GM12878 (cell line): ENCODE measurements at regions not wholly inside any gene's neighbourhood (a gene's known extent, or its start where the extent isn't known, plus 50 kb on each side); places are given as distances from the start of the nearest gene placed in this dataset.

Source experiments
- ATAC-seq: fragments of 200-7000 bp; cut with Tn5 transposase; 3 replicates; pipeline ENCODE4 v1.9.1; 2020; ENCODE audit warnings: mild to moderate bottlenecking, moderate library complexity
- BruUV-seq: library from RNA; stranded (reverse); fragments of 400-500 nt; replicated peaks from 2 replicates; lab custom pipeline; 2021; lab: Mats Ljungman, UMichigan
- CTCF ChIA-PET: fragments of 300-600 bp; sonication (Branson Sonifier 250); formaldehyde crosslinking; extraction: SDS; loops from one replicate; lab custom pipeline; 2021; ENCODE audit warnings: inconsistent platforms; lab: Yijun Ruan, JAX
- POLR2A ChIA-PET: fragments of 350-600 bp; formaldehyde crosslinking; extraction: SDS; loops from one replicate; lab custom pipeline; 2021; ENCODE audit warnings: inconsistent platforms; lab: Charles Lee
- RAD21 ChIA-PET: fragments of 300-600 bp; sonication (Branson Sonifier 250); formaldehyde crosslinking; loops from one replicate; lab custom pipeline; 2023; ENCODE audit warnings: antibody characterized with exemption; ENCODE audit not compliant: unreplicated experiment; lab: Charles Lee
- SMC1A ChIA-PET: fragments of 300-600 bp; sonication (Branson Sonifier 250); formaldehyde crosslinking; loops from one replicate; lab custom pipeline; 2023; ENCODE audit not compliant: unreplicated experiment, uncharacterized antibody; lab: Charles Lee
- DNase-seq: peaks from one replicate; pipeline ENCODE4 v3.0.0-alpha.2; 2011; ENCODE audit warnings: low read depth, low spot score
- FAIRE-seq: peaks from 3 replicates; lab custom pipeline; 2011; peaks lifted over from hg19 to GRCh38; lab: Jason Lieb, UNC
- H2AFZ ChIP-seq: 2 replicates; pipeline ENCODE4 v1.6.0; 2011; ENCODE audit warnings: low read depth, low read length, control low read depth; ENCODE audit not compliant: control insufficient read depth
- H3K27ac ChIP-seq: 2 replicates; pipeline ENCODE4 v1.5.1; 2011; ENCODE audit warnings: control low read depth; ENCODE audit not compliant: control insufficient read depth, insufficient read depth
- H3K27me3 ChIP-seq, 2 experiments: replicated peaks in 1 of 2; 2 replicates each; pipeline versions ENCODE4 v1.6.0 to v1.6.1; 2011; ENCODE audit warnings: low read length in 1 of 2; ENCODE audit not compliant: control insufficient read depth in 2 of 2, insufficient read depth in 2 of 2
- H3K36me3 ChIP-seq, 2 experiments: 2 replicates each; pipeline ENCODE4 v1.5.1; 2011; ENCODE audit warnings: low read length in 1 of 2; ENCODE audit not compliant: control insufficient read depth in 2 of 2, insufficient read depth in 2 of 2
- H3K4me1 ChIP-seq: 2 replicates; pipeline ENCODE4 v1.6.1; 2011; ENCODE audit warnings: mild to moderate bottlenecking, low read length, moderate library complexity, mixed read lengths; ENCODE audit not compliant: control insufficient read depth, insufficient read depth
- H3K4me2 ChIP-seq: 2 replicates; pipeline ENCODE4 v1.6.0; 2011; ENCODE audit warnings: control low read depth; ENCODE audit not compliant: control insufficient read depth, insufficient read depth
- H3K4me3 ChIP-seq: fragments of 200-600 bp; sonication (generic); 2 replicates; pipeline ENCODE4 v1.5.1; 2016
- H3K79me2 ChIP-seq: 2 replicates; pipeline ENCODE4 v1.6.0; 2011; ENCODE audit warnings: low read length; ENCODE audit not compliant: control insufficient read depth, insufficient read depth
- H3K9ac ChIP-seq: 2 replicates; pipeline ENCODE4 v1.8.0; 2011; ENCODE audit warnings: low read length, control low read depth, mixed read lengths; ENCODE audit not compliant: control insufficient read depth, insufficient read depth
- H3K9me3 ChIP-seq: replicated peaks from 3 replicates; pipeline ENCODE4 v1.5.1; 2011; ENCODE audit warnings: mild to moderate bottlenecking, low read length; ENCODE audit not compliant: control insufficient read depth, insufficient read depth
- H4K20me1 ChIP-seq: 2 replicates; pipeline ENCODE4 v1.6.0; 2011; ENCODE audit not compliant: control insufficient read depth, insufficient read depth
- GATAD2B ChIP-seq: fragments of 450-650 bp; conservative IDR thresholded peaks from 2 replicates; pipeline ENCODE4 v1.6.1; 2017; ENCODE audit warnings: low read depth, mild to moderate bottlenecking, moderate library complexity
- JUND ChIP-seq: IDR thresholded peaks from 2 replicates; pipeline ENCODE4 v1.6.1; 2012; ENCODE audit warnings: low read depth, mild to moderate bottlenecking, low read length, improper control_type of control experiment, moderate library complexity
- MTA3 ChIP-seq: IDR thresholded peaks from 2 replicates; pipeline ENCODE4 v1.6.1; 2012; ENCODE audit warnings: low read length, inconsistent platforms, borderline replicate concordance
- NFXL1 ChIP-seq: fragments of 450-650 bp; IDR thresholded peaks from 2 replicates; pipeline ENCODE4 v1.6.1; 2017; ENCODE audit warnings: antibody characterized with exemption, mild to moderate bottlenecking, borderline replicate concordance
- NR2C2 ChIP-seq: IDR thresholded peaks from 2 replicates; pipeline ENCODE4 v1.6.1; 2011; ENCODE audit warnings: borderline replicate concordance, low read depth; ENCODE audit not compliant: control insufficient read depth, insufficient read length
- POU2F2 ChIP-seq: IDR thresholded peaks from 3 replicates; pipeline ENCODE4 v1.6.1; 2011; ENCODE audit warnings: low read depth, mild to moderate bottlenecking, low read length, borderline replicate concordance
- SUPT20H ChIP-seq: IDR thresholded peaks from 2 replicates; pipeline ENCODE4 v1.6.1; 2011; ENCODE audit warnings: low read depth, mild to moderate bottlenecking, low read length, moderate library complexity, borderline replicate concordance; ENCODE audit not compliant: control insufficient read depth
- ZNF24 ChIP-seq: fragments of 450-650 bp; IDR thresholded peaks from 2 replicates; pipeline ENCODE4 v1.6.1; 2017; ENCODE audit warnings: antibody characterized with exemption, mild to moderate bottlenecking
- WGBS: methylation state at CpG from one replicate; pipeline ENCODE4 v1.1.6; 2016; ENCODE audit warnings: low lambda C conversion rate; ENCODE audit not compliant: insufficient replicate concordance, insufficient coverage; ENCODE audit errors: missing lambda C conversion rate; 5-methylcytosine and 5-hydroxymethylcytosine counted together
- in situ Hi-C: fragments of 300-500 bp; cut with MboI; formaldehyde crosslinking; loops from 9 replicates; pipeline ENCODE4 v1.14.3; 2018; ENCODE audit warnings: mixed read lengths
- intact Hi-C: fragments of 100-400 bp; cut with micrococcal nuclease; formaldehyde crosslinking; loops from one replicate; pipeline ENCODE4 v1.14.2; 2022; ENCODE audit not compliant: unreplicated experiment
- TF ChIP-seq, protein P1 (sequence below): IDR thresholded peaks from 2 replicates; pipeline ENCODE4 v1.6.1; 2012; ENCODE audit warnings: mild to moderate bottlenecking, low read depth, low read length
- TF ChIP-seq, protein P2 (sequence below): IDR thresholded peaks from 2 replicates; pipeline ENCODE4 v1.6.1; 2012; ENCODE audit warnings: improper control_type of control experiment, low read depth, low read length; ENCODE audit not compliant: insufficient replicate concordance
- TF ChIP-seq, protein P3 (sequence below): fragments of 450-650 bp; IDR thresholded peaks from 2 replicates; pipeline ENCODE4 v1.6.1; 2017; ENCODE audit warnings: mild to moderate bottlenecking, moderate library complexity

DNA sequence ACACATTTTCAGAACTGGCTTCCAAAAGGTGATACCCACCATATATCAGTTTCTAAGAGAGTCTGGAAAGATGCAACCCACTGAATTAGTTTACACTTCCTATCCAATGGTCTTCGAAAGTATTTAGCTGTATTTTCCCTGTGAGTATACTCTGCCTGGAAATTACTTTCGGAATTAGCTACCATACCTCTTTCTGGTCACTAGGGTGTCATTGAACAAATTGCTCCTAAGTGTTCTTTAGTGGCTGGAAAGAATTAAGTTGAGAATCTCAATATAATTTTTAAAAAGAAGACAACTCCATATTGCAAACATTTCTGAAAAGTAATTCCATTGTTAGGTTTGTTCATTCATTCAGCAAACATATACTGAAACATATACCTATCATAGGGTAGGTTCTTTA lies 283.1 kb upstream of the SSTR1 start:
- intact Hi-C loops = no loop called here
- ChIA-PET RAD21 (no interaction called here), CTCF (no interaction called here), SMC1A (no interaction called here), POLR2A (no interaction called here)
- no peaks in the 10 kb centered on the region for H3K27me3 ChIP-seq
- no peak for DNase-seq
- no peaks in the 10 kb centered on the region for H3K79me2 ChIP-seq
- no peak overlapping the region for H2AFZ ChIP-seq
- BruUV-seq = no TSS peak
- ATAC-seq = no peak
- no peak overlapping the region for H3K4me3 ChIP-seq
- WGBS = 0% methylated on average over 2 of the region's 2 CpGs
- H3K36me3 ChIP-seq = no peaks in the 10 kb centered on the region
- no peaks in the 10 kb centered on the region for H3K4me1 ChIP-seq
- H3K9me3 ChIP-seq = no peaks in the 10 kb centered on the region
- no peak overlapping the region for H3K4me2 ChIP-seq
- in situ Hi-C loops = no loop called here
- no peak overlapping the region for H3K27ac ChIP-seq
- H4K20me1 ChIP-seq = no peaks in the 10 kb centered on the region
- no peak overlapping the region for H3K9ac ChIP-seq
- no peak for FAIRE-seq
- TF ChIP-seq, protein P1, sequence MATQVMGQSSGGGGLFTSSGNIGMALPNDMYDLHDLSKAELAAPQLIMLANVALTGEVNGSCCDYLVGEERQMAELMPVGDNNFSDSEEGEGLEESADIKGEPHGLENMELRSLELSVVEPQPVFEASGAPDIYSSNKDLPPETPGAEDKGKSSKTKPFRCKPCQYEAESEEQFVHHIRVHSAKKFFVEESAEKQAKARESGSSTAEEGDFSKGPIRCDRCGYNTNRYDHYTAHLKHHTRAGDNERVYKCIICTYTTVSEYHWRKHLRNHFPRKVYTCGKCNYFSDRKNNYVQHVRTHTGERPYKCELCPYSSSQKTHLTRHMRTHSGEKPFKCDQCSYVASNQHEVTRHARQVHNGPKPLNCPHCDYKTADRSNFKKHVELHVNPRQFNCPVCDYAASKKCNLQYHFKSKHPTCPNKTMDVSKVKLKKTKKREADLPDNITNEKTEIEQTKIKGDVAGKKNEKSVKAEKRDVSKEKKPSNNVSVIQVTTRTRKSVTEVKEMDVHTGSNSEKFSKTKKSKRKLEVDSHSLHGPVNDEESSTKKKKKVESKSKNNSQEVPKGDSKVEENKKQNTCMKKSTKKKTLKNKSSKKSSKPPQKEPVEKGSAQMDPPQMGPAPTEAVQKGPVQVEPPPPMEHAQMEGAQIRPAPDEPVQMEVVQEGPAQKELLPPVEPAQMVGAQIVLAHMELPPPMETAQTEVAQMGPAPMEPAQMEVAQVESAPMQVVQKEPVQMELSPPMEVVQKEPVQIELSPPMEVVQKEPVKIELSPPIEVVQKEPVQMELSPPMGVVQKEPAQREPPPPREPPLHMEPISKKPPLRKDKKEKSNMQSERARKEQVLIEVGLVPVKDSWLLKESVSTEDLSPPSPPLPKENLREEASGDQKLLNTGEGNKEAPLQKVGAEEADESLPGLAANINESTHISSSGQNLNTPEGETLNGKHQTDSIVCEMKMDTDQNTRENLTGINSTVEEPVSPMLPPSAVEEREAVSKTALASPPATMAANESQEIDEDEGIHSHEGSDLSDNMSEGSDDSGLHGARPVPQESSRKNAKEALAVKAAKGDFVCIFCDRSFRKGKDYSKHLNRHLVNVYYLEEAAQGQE = no peak
- TF ChIP-seq SUPT20H (no peak), JUND (no peak), GATAD2B (no peak), NR2C2 (no peak), ZNF24 (no peak), MTA3 (no peak), POU2F2 (no peak), NFXL1 (no peak)
- TF ChIP-seq, protein P2, sequence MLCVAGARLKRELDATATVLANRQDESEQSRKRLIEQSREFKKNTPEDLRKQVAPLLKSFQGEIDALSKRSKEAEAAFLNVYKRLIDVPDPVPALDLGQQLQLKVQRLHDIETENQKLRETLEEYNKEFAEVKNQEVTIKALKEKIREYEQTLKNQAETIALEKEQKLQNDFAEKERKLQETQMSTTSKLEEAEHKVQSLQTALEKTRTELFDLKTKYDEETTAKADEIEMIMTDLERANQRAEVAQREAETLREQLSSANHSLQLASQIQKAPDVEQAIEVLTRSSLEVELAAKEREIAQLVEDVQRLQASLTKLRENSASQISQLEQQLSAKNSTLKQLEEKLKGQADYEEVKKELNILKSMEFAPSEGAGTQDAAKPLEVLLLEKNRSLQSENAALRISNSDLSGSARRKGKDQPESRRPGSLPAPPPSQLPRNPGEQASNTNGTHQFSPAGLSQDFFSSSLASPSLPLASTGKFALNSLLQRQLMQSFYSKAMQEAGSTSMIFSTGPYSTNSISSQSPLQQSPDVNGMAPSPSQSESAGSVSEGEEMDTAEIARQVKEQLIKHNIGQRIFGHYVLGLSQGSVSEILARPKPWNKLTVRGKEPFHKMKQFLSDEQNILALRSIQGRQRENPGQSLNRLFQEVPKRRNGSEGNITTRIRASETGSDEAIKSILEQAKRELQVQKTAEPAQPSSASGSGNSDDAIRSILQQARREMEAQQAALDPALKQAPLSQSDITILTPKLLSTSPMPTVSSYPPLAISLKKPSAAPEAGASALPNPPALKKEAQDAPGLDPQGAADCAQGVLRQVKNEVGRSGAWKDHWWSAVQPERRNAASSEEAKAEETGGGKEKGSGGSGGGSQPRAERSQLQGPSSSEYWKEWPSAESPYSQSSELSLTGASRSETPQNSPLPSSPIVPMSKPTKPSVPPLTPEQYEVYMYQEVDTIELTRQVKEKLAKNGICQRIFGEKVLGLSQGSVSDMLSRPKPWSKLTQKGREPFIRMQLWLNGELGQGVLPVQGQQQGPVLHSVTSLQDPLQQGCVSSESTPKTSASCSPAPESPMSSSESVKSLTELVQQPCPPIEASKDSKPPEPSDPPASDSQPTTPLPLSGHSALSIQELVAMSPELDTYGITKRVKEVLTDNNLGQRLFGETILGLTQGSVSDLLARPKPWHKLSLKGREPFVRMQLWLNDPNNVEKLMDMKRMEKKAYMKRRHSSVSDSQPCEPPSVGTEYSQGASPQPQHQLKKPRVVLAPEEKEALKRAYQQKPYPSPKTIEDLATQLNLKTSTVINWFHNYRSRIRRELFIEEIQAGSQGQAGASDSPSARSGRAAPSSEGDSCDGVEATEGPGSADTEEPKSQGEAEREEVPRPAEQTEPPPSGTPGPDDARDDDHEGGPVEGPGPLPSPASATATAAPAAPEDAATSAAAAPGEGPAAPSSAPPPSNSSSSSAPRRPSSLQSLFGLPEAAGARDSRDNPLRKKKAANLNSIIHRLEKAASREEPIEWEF = no peak
- TF ChIP-seq, protein P3, sequence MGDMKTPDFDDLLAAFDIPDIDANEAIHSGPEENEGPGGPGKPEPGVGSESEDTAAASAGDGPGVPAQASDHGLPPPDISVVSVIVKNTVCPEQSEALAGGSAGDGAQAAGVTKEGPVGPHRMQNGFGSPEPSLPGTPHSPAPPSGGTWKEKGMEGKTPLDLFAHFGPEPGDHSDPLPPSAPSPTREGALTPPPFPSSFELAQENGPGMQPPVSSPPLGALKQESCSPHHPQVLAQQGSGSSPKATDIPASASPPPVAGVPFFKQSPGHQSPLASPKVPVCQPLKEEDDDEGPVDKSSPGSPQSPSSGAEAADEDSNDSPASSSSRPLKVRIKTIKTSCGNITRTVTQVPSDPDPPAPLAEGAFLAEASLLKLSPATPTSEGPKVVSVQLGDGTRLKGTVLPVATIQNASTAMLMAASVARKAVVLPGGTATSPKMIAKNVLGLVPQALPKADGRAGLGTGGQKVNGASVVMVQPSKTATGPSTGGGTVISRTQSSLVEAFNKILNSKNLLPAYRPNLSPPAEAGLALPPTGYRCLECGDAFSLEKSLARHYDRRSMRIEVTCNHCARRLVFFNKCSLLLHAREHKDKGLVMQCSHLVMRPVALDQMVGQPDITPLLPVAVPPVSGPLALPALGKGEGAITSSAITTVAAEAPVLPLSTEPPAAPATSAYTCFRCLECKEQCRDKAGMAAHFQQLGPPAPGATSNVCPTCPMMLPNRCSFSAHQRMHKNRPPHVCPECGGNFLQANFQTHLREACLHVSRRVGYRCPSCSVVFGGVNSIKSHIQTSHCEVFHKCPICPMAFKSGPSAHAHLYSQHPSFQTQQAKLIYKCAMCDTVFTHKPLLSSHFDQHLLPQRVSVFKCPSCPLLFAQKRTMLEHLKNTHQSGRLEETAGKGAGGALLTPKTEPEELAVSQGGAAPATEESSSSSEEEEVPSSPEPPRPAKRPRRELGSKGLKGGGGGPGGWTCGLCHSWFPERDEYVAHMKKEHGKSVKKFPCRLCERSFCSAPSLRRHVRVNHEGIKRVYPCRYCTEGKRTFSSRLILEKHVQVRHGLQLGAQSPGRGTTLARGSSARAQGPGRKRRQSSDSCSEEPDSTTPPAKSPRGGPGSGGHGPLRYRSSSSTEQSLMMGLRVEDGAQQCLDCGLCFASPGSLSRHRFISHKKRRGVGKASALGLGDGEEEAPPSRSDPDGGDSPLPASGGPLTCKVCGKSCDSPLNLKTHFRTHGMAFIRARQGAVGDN = no peak
